ENCODE measurements at regions not wholly inside any gene's neighbourhood (a gene's known extent, or its start where the extent isn't known, plus 50 kb on each side); places are given as distances from the start of the nearest gene placed in this dataset.

GRCh38 chr19:29890392-29890791, 51.6 kb upstream of the URI1 start:
- H3K9me3 ChIP-seq (ENCODE audit: insufficient read depth, low read length) = no peaks in the 10 kb centered on the region

More at GRCh38 chr19:29890392-29890791, 51.6 kb upstream of the URI1 start:
- Histone ChIP-seq H3K79me2 (ENCODE audit: insufficient read depth, low read length) (no peaks in the 10 kb centered on the region), H3K9me2 (replicated peaks; ENCODE audit: insufficient read depth, low read length) (no peaks in the 10 kb centered on the region), H3K27ac (ENCODE audit: low read depth, low read length) (no peak overlapping the region), H3K4me3 (ENCODE audit: insufficient read depth, low read length, poor library complexity, severe bottlenecking) (no peak overlapping the region), H3K4me2 (ENCODE audit: low read depth, low read length, poor library complexity, severe bottlenecking) (no peak overlapping the region), H3K27me3 (ENCODE audit: low read length) (no peaks in the 10 kb centered on the region), H3K9ac (ENCODE audit: low read length) (no peak overlapping the region), H3K36me3 (ENCODE audit: low read length) (no peaks in the 10 kb centered on the region), H4K20me1 (ENCODE audit: low read depth, low read length) (no peaks in the 10 kb centered on the region), H2AFZ (ENCODE audit: low read depth, low read length, severe bottlenecking) (no peak overlapping the region), H3F3A (ENCODE audit: insufficient read depth) (no peaks in the 10 kb centered on the region)
- TF ChIP-seq CTCF (IDR thresholded peaks at IDR 0.05; ENCODE audit: insufficient read depth, low read length, poor library complexity, severe bottlenecking) (no peak), EZH2phosphoT487 (conservative IDR thresholded peaks at IDR 0.05; ENCODE audit: low read length) (no peak)
